Inflammatory macrophage treated with lipopolysaccharide for 1 hour (primary cell): ENCODE measurements at regions not wholly inside any gene's neighbourhood (a gene's known extent, or its start where the extent isn't known, plus 50 kb on each side); places are given as distances from the start of the nearest gene placed in this dataset.
"Not testable (repeated sequence)": the region's sequence is repeated elsewhere in the genome, so short reads cannot be mapped to it uniquely, and the experiment has no call there.

Experiments
- DNase-seq, 2 donors: peaks; one replicate each; pipeline ENCODE4 v3.0.0-alpha.2; 2020 to 2022

DNA sequence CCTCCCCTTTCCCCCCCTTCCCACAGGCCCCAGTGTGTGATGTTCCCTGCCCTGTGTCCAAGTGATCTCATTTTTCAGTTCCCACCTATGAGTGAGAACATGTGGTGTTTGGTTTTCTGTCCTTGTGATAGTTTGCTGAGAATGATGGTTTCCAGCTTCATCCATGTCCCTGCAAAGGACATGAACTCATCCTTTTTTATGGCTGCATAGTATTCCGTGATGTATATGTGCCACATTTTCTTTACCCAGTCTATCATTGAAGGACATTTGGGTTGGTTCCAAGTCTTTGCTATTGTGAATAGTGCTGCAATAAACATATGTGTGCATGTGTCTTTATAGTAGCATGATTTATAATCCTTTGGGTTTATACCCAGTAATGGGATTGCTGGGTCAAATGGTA, 106.0 kb upstream of the CADM1 start:
- DNase-seq: not testable (repeated sequence)

DNA sequence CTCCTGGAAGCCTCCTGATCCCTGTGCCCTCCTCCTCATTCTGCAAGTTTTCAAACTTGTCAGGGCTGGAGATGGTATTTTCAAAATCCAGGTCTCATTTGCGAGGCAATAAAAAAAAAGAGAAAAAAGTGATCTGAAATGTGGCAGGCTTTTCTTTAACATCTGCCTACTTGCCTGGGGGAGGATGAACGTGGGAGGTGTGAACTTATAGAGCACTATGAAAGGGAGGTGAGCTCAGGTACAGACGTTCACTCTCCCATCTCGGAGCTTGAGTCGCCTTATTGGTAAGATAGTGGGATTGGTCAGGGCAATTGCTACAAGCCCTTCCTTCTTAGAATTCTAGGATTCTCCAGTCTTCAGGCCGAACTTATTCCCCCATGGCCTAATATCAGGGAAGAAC, 104.8 kb upstream of the CADM1 start:
- DNase-seq: no peak

DNA sequence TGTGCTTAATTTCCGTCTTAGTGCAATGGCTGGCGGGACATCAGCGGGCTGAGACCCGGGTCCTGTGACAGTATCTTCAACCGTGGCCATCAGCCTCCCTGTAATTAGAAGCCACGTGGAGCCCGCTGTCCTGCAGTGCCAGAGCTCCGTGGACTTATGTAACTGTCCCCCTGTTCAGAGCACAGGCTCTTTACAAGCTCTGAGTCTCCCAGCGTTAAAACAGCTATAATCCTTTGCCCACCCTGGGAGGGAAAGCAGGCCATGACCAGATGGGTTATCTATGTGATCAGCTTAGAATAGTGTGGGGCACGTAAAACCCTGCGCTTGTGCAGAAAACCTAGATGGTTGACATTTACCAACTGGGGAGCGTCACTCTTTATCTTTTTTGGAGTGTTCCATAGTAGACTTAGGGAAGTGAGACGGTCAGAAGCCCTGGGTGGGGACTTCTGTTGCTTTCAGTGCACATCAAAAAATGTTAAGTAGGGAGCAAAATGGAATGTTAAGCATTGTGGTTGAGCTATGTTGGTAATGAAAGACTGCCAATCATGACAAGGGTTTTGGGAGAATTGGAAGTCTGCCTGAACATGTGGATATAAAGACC, 103.5 kb upstream of the CADM1 start:
- no peak for DNase-seq

DNA sequence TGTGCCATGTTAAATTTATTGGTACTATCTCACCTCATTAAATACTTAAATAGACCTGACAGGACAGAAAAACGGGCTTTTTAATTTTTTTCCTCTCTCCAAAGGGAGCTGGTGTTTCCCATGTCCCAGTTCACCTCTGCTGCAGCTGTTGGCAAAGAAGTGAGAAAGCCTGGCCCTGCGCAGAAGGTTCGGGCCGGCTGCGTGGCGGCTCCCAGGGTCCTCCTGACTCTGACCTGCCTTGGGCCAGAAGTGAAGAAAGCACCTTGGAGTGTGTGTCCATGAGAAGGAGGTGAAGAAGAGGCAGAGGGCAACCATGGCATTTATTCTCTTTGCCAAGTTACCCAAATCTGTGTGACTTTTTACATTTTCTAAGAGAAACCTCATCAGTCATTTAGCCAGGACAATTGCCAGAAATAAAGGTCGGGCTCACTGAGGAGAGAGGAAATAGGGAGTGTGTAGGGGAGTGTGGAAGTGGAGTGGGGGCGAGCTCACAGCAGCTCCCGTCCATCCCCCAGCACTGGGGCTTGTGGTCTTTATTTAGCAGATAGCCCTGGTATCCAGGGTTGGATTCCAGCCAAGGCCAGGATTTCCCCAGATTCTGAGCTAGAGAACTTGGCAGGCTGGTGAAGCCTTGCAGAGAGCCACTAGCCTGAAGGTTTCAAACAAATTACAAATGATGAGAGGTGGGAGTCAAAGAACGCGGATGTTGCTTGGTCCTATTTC, 102.4 kb upstream of the CADM1 start:
- DNase-seq: no peak

DNA sequence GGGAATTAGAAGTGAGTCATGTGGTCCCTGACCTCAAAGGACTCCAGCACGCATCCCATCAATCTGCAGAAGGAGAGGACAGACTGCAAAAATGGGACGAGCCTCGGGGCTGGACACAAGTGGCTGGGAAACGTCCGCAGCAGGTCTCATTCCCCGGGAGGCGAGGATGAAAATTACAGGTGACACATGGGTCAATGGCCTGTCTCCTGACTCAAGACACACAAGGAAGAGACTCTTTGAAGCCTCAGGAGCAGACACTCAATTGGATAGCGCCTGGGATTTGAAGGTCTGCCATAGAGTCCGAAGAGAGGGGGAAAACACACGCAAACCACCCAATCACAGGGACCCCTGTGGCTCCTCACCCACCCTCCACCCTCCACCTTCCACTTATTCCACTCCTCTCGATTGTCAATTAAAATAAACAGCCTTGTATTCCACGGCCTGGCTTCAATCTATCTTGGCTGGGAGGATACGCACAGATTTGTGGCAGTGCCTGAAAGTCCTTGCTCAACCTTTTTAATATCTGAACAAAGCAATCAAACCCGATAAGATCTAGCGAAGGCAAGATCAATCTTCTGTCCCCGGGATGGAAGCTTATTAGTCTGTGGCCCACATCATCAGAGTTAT, 101.8 kb upstream of the CADM1 start:
- DNase-seq: no peak

DNA sequence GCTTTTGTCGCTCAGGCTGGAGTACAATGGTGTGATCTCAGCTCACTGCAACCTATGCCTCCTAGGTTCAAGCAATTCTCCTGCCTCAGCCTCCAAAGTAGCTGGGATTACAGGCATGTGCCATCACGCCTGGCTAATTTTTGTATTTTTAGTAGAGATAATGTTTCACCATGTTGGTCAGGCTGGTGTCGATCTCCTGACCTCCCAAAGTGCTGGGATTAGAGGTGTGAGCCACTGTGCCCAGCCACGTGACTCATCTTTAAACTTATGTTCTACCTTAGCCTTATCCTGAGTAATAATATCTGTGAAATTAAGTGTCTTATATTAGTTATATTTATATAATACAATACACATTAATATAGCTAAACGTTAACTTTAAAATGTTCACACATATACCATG, 101.2 kb upstream of the CADM1 start:
- not testable (repeated sequence) for DNase-seq

DNA sequence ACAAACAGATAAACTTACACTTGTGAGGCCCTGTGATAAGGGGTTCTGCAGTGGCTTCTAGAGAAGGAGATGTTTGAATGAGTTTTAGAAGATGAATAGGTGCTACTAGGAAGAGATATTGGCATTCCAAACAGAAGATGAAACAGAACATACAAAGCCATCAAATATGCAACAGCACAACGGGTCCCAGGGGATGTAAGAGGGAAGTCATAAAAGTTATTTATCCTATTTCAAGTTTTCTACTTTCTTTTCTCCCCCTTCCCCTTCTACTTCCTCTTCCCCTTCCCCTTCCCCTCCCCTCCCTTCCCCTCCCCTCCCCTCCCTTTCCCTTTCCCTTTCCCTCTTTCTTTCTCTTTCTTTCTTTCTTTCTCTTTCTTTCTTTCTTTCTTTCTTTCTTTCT, 94.9 kb upstream of the CADM1 start:
- DNase-seq: no peak

DNA sequence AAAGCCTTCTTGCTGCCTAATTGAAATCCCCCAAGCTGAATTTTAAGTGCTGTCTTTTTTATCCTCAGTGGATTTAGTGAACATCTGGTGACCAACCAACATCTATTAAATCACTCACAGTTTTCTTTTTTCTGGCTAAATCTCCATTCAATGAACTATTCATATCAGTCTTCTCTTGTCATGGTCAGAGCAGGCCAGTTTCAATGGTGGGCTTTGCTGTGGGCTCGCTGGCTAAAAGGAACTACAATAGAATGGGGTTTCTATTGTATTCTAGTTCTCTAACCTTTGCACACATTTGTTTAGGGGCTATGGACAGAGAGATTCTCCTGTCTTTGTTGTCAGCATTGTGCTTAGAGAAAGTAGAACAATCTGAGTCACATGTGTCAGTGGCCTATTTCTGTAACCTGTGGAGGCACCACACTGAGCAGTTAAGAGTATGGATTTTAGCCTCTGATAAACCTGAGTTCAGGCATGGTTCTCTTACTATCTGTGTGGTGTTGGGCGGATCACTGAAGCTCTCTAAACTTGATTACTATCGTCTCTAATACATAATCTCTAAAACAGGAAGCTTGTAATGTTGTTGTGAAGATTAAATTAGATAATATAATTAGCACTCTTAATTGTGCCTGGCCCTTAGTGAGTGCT, 94.2 kb upstream of the CADM1 start:
- no peak for DNase-seq

DNA sequence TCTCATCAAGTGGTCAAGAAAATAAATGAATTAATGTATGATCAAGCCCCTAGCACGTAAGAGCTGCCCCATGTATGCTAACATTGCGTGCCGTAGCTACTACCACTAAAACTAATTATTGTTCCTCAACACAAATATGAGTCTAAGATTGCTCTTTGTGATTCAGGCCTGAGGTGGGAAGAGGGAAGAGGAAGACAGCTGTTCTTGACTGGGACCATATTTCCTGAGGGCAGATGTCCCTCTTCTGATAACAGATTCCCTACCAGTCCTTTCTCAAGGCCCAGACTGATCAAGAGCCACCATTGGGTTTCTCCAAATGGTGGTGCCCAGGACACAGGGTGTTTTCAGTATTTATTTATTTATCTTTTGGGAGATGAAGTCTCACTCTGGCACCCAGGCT, 87.2 kb upstream of the CADM1 start:
- no peak for DNase-seq

DNA sequence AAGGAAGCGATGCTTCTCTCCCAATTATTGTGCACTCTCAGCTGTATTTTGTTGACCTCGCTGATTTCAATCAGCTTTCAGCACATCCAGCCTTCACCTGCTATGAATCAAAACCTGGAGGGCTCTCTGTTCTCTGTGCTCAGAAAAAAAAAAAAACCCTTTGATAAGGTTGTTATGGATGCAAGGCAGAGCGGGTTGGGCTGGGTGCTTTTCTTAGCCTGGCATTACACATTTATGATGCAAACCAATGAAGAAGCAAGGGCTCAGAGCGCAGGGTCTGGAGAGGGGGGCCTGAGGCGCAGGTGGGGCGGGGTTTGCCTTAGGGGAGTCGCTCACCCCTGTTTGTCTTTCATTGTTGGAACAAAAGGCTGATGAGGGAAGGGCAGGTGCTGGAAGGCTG, 86.0 kb upstream of the CADM1 start:
- no peak for DNase-seq

DNA sequence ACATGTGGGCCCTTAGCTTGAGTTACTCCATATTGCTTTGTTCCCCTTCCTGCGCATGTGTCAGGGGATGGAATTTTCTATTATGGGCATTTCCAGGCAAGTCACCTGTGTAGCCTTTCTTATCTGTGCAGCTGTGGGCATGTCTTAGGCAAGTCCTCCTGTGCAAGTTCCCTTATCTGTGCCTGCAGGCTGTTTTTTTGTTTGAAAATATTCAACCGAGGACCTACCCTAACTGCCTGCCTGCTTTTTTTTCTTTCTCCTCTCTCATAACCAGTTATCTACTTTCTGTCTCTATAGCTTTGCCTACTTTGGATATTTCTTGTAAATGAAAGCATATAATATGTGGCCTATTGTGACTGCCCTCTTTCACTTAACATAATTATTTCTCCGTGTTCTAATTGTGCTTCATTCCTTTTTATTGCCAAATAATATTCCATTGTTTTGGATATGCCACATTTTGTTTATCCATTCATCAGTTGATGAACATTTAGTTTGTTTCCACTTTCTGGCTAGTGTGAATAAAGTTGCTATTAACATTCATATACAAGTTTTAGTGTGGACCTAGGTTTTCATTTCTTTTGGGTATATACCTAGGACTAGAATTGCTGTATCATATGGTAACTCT, 83.6 kb upstream of the CADM1 start:
- no peak for DNase-seq

DNA sequence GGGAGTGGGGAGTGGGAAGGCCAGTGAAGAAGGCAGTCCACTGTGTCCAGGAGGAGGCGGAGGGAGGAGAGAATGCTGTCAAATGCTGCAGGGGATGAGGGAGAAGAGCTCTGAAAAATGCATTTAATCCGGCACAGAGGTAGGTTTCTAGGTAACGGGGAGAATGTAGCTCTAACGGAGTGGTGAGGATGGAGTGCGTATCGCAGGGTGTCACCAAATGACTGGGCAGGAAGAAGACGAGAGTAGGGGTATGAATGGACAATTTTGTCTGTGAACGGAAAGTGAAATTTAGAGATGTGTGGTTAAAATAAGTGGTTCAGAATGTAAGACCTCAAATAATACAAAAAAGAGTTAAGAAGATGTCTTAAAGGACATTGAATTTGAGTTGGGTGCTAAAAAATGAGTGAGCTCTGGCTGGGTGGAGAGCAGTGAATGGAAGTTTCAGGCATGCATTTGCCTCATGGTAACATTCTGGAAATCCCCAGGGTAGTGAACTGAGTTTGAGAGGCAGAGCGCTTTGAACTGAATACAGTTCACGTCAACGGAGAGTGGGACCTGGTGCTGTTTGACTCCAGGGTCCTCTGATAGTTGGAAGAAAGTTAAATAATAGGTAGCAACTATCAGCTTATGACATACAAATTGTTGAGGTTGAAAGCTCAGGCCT, 81.3 kb upstream of the CADM1 start:
- no peak for DNase-seq

DNA sequence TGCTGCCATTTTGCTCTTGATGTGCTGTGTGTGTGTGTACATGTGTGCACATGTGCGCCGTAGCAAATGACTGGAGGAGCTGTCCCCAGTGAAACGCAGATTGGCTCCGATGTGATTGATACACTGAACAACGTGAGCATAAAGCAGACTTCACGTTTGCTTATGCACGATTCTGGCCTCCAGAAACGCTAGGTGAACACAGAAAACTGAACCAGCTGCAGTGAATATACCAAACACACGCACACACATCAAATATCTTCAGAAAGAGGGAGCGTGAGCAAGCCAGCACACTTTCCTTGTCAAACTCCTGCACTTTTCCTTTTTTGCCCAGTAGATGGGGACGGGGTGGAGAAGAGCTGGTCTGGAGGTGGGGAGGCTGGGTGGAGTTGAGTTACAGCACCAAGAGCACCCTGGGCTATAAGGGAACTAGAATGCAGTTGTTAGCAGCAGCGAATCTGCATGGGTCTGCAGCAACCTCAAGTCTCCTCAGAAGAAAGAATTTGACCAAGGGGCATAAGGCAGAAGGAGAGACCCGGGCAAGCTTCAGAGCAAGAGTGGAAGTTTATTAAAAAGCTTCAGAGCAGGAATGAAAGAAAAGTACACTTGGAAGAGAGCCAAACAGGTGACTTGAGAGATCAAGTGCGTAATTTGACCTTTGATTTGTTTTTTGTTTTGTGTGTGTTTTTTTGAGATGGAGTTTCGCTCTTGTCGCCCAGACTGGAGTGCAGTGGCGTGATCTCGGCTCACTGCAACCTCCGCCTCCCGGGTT, 77.8 kb upstream of the CADM1 start:
- DNase-seq: no peak

DNA sequence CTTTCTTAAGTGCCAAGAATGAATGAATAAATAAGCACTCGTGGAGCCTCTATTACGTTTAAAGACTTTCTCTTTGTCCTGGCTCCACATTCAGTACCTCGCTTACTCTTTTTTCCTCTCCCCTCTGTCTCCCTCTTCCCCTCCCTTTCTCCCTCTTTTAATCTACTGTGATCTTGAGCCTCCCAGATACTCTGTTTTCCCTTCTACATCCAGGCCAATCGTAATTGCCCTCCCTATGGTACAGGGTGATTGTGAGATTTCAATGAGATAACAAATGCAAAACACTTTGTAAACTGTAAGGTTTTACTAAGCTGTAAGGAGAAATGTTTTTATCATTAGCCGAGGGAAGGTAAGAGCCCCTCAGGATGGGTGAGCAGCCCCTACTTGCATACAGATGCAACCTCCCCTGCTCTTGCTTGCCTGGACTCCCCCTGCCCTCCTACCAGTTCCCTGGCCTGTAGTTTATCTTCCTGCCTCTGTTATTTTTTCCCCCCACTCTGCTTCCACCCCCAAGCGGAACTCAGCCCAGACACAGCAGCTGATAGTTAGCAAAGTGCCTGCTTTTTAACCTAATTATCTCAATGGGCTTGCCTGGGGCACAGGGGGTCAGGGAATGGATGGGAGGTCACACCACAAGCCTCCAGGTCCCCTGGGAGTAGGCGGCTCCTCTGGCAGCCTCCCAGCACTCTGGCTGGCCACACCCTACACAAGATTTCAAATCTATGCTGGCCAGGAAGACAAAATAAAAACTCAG, 76.9 kb upstream of the CADM1 start:
- DNase-seq: no peak

DNA sequence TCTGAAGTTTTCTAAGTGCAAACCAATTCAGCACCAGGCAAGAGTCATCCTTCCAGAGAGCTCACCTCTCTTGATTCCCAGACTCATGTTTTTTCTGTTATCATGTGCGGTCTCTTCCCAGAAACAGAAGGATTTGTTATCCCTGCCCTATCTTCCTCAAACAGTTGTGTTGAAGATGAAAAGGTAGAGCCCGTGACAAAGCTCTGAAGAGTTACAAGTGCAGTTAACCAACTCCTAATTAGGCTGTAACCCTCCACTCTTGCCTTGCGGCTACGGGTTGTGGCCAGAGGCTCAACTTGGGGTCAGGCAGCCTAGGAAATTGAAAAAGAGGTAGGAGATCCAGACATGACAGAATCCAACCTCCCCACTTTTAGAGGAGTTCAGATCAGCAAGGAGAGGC, 76.2 kb upstream of the CADM1 start:
- no peak for DNase-seq

DNA sequence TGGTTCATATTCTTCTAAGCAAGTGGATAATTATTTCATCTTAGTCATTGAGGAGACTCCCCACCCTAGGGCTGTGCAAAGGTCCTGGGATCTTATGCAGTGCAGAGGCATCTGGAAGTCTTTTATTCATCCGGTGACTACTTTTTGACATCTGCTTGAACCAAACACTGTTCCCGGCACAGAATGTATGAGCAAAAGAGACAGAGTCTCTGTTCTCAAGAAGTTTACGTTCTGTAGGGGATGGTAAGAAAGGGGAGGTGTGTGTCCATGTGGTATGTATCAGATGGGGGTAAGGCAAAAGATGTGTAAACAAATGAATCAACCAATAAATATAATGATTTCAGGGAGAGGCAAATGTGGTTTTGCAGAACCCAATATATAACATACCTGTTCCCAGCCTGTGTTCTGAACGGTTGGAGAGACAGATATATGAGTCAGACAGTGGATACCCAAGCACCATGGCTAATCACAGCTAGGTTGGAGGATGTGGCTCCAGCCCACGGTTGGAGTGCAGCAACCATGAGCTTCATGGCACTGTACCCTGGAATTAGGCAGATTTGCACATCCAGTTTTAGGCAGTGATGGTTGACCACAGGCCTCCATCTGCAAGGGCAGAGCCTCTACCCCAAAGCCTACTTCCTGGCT, 75.1 kb upstream of the CADM1 start:
- no peak for DNase-seq

DNA sequence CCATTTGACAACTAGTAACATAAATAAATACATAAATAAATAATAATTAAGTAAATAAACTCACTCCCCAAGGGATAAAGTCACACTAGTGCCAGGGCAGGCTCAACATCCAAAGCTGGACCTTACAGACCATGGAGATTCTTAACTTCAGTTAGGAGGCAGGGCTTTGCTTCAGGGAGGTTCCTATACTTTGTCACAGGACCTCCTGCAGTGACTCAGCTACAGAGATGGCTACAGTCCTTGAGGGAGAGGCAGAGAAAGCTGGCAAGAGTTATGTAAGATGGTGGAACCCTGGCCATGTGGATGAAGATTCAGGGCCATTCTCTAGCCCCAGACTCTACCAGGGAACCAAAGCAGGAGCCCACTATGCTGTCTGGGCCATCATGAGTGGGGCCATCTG, 74.1 kb upstream of the CADM1 start:
- no peak for DNase-seq

DNA sequence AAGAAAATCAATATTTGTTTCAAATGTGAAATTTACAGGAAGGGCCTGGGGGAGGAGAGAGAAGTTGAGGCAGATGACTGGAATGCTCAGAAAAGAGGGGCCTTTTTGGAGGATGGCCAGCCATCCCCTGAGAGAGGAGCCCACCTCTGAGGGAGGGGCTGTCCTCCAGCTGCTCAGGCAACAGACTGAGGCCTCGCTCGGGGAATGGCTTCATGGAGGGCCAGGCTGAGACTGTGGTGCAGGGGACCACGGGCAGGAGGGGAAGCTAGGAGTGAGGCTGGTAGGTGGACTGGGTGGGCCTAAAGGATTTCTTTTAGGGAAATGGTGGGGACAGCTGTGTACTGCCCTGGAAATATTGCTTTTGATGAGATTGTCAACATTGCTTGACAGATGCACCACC, 73.5 kb upstream of the CADM1 start:
- DNase-seq: no peak

DNA sequence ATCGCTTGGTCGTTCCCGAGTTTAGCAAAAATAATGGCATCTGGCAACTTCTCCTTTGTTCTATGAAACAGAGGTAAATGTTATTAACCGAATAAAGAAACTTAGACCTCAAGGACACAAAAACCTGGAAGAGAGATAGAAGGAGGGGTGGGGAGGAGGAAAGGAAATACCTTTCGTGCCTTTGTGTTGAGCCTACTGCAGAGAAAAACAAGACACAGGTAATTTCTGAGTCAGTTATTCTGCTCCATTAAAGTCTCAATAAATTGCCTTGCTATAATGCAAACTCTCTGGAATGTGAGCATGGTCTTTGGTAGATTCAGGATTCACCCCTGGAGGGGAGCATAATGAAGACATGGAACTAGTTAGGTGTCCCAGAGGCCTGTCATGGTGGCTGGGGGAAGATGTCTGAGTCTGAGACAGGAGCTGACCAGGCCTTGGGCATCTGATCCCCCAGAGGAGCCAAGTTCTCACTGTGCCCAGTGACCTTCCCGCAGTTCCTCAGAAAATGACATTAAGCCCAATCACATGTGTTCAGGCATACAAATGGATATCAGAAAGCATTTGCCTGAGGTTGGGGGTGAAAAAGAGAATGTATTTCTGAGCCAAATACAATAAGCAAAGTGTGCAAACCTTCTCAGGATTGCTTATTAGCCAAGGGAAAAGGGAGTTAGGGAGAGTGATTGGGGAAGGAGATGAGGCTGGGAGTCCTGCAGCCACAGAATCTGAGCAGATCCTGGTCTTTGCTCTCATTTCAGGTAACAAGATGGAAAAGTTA, 72.6 kb upstream of the CADM1 start:
- no peak for DNase-seq

DNA sequence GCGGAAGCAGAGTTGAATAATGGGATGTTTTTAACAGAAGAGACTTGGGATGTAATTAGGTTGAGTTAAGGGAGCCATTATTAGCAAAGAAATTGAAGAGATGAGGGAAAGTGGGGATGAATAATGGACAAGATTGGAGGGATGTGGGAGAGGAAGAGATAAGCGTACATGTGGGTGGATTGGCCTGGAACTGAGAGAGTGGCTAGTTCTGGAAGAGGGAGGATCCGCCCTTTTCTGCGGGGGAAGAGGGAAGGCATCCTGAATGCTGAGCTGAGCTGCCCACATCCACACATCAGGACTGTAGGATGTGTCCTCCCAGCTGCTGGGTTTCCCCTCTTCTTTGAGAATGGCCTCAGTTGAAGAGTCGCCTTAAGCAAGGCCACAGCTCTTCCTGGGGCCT, 68.3 kb upstream of the CADM1 start:
- DNase-seq: no peak
